Mammary epithelial cell (primary cell): ENCODE measurements at regions not wholly inside any gene's neighbourhood (a gene's known extent, or its start where the extent isn't known, plus 50 kb on each side); places are given as distances from the start of the nearest gene placed in this dataset.

Source experiments
- CTCF ChIP-seq, 2 donors: IDR thresholded peaks in 1 of 2; conservative IDR thresholded peaks in 1 of 2; 2 replicates each; pipeline ENCODE4 v1.5.1; 2011 to 2012; ENCODE audit warnings: inconsistent platforms in 2 of 2, low read length in 2 of 2, mild to moderate bottlenecking in 2 of 2, control low read depth in 1 of 2, low read depth in 1 of 2; ENCODE audit not compliant: insufficient read depth in 1 of 2; ENCODE audit errors: extremely low read depth in 1 of 2
- EZH2 ChIP-seq: IDR thresholded peaks from 2 replicates; pipeline ENCODE4 v1.6.1; 2012; ENCODE audit warnings: low read length, inconsistent platforms, borderline replicate concordance

GRCh38 chr1:239717918-239718184 is 331.5 kb downstream of the CHRM3 start:
- TF ChIP-seq CTCF (conservative IDR thresholded peaks at IDR 0.05 in 1 of 2, IDR thresholded peaks at IDR 0.05 in 1 of 2; ENCODE audit: extremely low read depth in 1 of 2, insufficient read depth in 1 of 2, low read depth in 1 of 2, low read length in 2 of 2) (no peak), EZH2 (no peak)
